HG03103 (cell line): ENCODE measurements at regions not wholly inside any gene's neighbourhood (a gene's known extent, or its start where the extent isn't known, plus 50 kb on each side); places are given as distances from the start of the nearest gene placed in this dataset.
"Not testable (repeated sequence)": the region's sequence is repeated elsewhere in the genome, so short reads cannot be mapped to it uniquely, and the experiment has no call there.

Source experiments
- ATAC-seq: cut with Tn5 transposase; IDR thresholded peaks from one replicate; pipeline ENCODE4 v1.9.1; 2021; ENCODE audit warnings: low read depth; ENCODE audit not compliant: unreplicated experiment

- ATAC-seq, result no peak
Measured at GRCh38 chr3:34998902-34999301, 640.4 kb upstream of the ARPP21 start.

DNA sequence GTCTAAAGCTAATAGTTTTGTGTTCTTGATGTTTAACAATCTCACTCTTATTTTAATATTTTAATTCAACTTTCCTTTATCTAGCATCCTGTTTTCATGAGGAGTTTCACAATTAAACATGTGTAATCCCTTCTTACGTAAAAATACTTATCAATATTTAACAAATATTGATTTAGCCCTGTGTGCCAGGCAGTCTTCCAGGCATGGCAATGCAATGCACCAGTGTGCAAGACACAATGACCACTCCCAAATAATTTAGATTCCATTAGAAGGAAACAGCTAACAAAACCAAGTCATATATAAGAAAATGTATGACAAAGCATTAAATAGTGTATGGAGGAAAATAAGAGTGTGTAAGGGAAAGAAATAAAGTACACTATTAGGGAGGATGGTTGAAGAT is 627.1 kb upstream of the ARPP21 start:
- no peak for ATAC-seq

- no peak for ATAC-seq
Measured at GRCh38 chr3:35028157-35028556, 611.2 kb upstream of the ARPP21 start.

- ATAC-seq, result no peak
Measured at GRCh38 chr3:35042210-35042991, 596.9 kb upstream of the ARPP21 start.

DNA sequence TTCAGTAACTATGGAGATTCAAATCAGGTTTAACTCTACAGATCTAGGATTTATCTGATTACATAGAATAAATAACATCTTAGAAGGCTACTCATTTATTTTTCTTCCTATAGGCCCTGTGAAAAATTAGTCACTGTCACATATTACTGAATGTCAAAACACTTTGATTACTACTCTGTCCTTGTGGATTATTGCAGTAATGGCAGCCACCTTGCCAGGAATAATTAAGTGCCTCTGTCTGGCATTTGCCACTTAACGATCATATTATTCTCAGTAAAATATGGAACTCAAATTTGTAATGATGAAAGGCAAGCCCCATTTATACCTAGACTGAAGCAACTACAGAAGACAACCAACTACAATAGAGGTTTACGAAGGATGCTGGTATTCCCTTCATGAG is 596.3 kb upstream of the ARPP21 start:
- no peak for ATAC-seq

DNA sequence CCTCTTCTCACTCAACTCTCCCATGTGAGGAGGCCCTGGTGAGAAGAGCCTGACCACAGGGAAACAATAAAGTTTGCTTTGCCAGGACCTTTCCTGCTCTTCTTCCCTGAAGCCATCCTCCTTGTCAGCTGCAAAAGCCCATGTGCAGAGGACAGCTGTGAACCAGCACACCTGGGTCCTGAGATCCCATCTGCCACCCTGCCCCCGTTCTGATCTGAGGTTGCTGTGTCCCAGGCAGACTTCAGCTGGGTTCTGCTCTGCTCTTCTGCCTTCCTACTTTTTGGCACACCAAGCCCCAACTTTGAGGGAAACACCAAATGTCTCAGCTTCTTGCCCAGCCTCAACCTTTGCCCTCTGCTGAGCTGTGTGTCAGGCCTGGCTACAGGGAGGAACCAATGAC is 595.1 kb upstream of the ARPP21 start:
- no peak for ATAC-seq

DNA sequence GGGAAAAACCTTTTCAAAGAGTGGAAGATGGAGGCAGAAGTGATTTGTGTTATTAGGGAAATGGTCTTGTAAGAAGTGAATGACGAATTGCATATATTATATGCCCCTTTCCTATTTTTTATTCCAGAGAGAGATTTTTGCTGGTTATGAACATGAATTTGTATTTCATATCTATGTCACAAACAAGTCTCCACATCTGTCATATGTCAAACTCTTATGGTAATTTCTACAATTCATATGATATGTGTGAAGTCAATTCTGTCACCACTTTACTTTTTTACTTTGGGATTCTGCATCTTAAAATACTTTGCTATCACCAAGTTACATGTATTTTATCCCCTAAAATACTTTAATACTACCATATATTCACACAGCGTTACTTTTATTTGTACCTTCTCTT is 594.2 kb upstream of the ARPP21 start:
- ATAC-seq, result no peak

DNA sequence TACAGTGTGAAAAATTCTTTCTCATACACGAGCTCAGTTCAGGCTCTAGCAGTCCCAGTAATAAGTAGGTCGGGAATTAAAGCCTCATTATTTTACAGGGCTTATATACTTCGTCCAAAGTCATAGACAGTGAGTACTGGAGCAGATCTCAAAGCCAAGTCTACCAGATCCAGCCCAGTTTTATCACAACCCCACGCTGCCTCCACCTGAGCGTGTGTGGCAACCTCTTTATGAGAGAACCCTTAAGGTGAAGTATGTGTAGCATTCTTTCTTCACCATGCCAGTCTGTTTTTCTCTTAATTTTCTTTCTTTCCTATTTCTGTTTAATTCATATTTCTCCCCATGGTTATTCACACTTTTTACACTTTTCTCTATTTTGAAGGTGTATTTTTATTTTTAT is 574.6 kb upstream of the ARPP21 start:
- no peak for ATAC-seq

- ATAC-seq, result no peak
Measured at GRCh38 chr3:35065891-35066290, 573.4 kb upstream of the ARPP21 start.

DNA sequence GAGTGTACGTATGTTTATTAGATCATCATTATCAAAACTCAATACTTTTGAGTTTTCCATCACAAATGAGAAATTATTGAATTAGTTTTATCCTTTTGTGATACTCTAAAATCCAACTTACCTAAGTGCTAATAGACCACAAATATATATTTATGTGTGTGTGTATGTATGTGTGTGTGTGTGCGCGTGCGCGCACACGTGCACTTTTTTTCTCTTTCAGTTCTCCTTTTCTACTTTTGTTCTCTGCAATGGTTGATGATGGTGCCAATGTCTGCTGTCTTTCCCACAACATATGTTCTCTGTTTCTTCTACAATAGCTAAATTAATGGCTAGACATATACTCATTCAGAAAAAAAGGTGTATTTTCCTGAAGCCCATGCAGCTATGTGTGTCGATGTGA is 571.6 kb upstream of the ARPP21 start:
- no peak for ATAC-seq

DNA sequence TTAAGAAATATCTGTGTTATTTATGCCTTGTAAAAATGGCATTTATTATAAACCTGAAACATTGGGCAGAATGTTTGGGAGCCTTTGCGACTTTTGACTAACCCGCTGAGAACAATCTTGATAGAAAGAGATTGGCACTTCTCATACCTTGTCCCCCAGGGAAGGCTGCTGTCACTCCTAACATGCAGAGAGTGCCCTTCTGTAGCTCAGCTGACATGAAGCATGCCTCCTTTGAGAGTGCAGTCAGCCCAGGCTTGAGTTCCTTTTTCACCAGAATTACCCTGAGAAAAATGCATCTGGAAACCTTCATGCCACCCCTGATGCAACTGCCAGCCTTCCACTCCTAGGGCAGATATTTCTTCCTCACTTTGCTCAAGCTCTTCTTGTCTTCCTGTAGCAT is 569.2 kb upstream of the ARPP21 start:
- no peak for ATAC-seq

GRCh38 chr3:35071772-35072171 is 567.6 kb upstream of the ARPP21 start:
- no peak for ATAC-seq

- no peak for ATAC-seq
Measured at GRCh38 chr3:35078780-35079179, 560.5 kb upstream of the ARPP21 start.

- ATAC-seq, result no peak
Measured at GRCh38 chr3:35079403-35079802, 559.9 kb upstream of the ARPP21 start.

- ATAC-seq, result no peak
Measured at GRCh38 chr3:35081899-35082298, 557.4 kb upstream of the ARPP21 start.

- no peak for ATAC-seq
Measured at GRCh38 chr3:35088943-35089342, 550.4 kb upstream of the ARPP21 start.

DNA sequence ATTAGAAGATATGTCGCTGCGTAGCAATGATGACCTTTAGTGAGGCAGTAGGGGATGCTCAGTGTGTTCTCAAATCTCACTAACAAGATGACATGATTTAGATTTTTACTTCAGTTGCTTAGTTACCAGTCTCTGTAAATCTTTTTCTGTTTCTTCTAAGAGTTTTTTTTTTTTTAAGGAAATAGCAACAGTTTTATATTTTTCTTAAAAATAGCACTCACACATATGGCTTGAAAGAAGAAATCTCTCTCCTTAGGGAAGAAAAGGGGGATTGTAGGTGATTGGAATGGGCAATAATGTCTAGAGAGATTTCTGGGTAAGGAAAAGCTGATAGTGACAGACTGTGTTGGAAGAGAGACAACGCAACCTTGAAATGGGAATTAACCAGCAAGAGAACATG is 524.6 kb upstream of the ARPP21 start:
- no peak for ATAC-seq

GRCh38 chr3:35120026-35120425 is 519.3 kb upstream of the ARPP21 start:
- ATAC-seq, result no peak

GRCh38 chr3:35137612-35138011 is 501.7 kb upstream of the ARPP21 start:
- no peak for ATAC-seq

GRCh38 chr3:35141406-35141805 is 497.9 kb upstream of the ARPP21 start:
- ATAC-seq, result no peak

GRCh38 chr3:35144011-35144410 is 495.3 kb upstream of the ARPP21 start:
- no peak for ATAC-seq

- ATAC-seq, result not testable (repeated sequence)
Measured at GRCh38 chr3:35146256-35147035, 492.9 kb upstream of the ARPP21 start.
